M059J (cell line): ENCODE measurements at regions not wholly inside any gene's neighbourhood (a gene's known extent, or its start where the extent isn't known, plus 50 kb on each side); places are given as distances from the start of the nearest gene placed in this dataset.
A peak's percentile ranks its signal among the peaks of the same experiment; 100 is the strongest.
"Not testable (repeated sequence)": the region's sequence is repeated elsewhere in the genome, so short reads cannot be mapped to it uniquely, and the experiment has no call there.

Source experiments
- DNase-seq: peaks from one replicate; pipeline ENCODE4 v3.0.0-alpha.2; 2012; ENCODE audit warnings: low read depth

DNA sequence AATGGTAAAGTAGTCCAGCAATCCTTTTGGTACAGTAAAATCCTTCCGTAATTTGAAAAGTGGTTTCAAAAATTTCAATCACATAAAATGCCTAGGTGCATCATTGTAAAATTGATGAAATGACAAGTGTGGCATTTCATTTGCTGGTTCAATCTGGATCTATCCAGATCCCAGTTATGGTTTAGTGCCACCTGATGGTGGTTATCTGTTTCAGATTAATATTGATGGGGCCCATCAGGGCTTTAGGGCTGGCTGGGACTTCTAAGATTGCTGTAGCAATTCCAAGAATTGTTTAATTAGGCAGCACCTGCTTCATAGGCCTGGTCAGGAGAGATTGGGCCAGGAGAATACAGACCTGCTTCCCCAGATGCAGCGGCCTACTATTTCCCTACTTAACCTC lies 55.5 kb upstream of the PIK3C3 start:
- DNase-seq = no peak

DNA sequence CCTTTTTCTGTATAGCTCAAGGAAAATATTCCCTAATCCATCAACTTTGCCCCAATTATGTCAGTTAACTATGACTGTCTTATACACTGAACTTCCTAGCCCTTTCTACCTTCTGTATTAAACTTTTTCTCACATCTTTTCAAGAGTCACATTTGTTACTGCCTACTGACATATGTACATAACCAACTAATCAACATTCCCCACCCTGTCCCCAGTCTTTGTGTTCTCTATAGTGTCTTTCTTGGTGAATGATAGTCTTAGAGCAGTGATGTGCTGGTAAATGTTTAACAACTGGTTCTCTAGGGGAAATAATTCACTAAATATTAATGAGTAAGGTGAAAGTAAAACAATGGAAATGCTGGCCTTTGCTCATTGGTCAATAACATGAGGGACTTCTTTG lies 61.6 kb upstream of the PIK3C3 start:
- DNase-seq = no peak

DNA sequence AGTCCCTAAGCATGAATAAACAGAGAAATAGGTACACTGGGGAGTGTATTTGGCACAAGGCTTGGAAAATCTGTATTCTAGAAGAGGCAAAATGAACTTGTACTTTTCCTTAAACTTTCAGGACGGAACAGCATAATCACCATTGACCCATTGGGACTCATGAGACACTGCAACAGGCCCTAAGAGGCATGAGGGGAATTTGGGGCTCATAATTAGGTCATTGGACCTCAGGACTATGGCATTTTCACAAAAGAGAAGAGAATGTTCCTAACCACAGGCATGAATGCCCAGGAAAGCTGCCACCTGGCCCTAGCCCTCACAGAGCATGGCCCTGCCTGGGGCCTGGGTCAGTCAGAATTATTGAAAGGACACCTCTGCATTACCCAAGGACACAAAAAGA lies 67.9 kb upstream of the PIK3C3 start:
- peak; percentile 30 for DNase-seq

DNA sequence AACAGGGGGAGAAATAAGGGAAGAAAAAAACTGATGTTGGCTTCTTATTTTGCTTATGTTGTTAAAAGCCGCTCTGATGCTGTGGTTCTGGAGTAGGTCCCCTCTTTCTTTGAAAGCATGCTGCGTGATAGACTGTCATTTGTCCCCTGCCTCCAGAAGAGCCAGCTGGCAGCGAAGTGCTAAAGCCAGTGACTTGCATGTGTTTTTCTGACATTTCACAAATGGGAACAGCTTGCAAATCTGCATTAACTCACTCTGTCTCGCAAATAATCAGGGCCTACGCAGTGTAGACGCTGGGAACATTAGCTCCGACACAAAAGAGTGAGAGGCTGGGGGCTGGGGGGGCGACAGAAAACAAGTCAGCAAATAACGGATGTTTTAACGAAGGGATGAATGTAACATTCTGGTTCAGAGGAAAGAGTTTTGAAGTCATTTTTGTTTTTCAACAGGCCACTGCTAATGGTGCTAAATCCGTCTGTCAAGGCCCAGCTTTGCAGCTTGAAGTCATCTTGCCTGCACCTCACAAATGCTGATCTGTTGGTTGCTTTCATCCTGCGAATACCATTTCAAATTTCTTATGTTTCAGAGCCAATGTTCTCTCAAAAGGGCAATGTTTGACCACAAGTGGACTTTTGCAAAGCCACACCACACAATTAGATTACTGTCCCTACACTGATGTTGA lies 68.8 kb upstream of the PIK3C3 start:
- DNase-seq = no peak

DNA sequence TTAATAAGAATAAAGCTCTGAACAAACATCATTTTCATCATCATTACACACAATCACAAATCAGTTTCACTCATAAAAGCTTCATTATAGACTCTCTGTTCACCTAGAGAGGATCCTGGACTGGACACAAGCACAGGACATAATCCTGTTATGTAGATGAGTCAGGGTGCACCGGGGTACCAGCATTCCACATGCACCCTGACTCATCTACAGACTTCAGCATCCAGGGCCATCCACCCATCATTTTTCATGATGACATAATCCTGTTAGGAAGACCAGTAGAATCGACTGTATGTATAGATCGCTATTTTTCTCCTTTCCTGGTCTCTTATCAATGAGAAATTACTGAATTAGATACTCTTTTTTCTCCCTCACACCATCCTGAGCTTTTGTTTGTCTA lies 73.7 kb upstream of the PIK3C3 start:
- DNase-seq = peak; percentile 63

DNA sequence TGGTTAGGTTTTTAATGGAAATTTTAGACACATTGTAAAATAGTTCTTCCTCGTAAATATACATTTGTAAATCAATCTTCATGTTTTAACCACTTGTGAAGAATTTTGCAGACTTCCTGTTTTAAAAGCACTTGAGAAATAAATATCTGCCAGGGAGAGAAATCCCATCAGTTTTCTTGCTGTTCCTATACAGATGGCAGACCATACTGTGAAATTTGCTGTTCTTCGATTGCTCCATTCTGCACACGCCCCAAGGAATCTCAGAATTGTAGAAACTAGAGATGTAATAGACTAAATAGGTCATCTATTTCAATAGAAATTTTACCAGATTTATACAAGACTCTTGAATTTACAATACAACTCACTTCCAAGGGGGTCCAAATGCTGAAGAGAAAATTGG lies 75.8 kb upstream of the PIK3C3 start:
- DNase-seq = no peak

DNA sequence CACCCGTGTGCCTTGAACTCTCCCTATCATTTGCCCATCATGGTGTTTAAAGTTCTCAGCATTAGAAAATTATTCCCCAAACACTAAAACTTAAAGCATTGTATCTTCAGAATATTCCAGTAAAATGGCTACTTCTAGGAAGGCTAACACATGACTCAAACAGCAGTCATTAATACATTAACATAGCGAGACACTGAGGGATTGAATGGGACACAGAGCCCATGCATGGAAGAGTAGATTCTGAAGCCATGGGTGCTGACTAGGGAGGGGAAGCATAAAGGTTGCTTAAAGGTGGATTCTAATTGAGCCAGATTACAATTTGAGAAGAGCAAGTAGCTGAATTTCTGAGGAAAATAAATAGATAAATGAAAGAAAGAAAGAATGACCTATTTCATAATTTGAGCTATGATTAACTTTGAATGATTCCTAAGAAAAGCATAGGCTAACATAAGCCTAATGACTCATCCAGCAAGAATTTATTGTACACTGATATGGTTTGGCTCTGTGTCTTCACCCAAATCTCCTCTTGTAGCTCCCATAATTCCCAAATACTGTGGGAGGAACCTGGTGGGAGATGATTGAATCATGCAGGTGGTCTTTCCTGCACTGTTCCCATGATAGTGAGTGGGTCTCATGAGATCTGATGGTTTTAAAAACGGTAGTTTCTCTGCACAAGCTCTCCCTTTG lies 79.8 kb upstream of the PIK3C3 start:
- peak; percentile 44 for DNase-seq

DNA sequence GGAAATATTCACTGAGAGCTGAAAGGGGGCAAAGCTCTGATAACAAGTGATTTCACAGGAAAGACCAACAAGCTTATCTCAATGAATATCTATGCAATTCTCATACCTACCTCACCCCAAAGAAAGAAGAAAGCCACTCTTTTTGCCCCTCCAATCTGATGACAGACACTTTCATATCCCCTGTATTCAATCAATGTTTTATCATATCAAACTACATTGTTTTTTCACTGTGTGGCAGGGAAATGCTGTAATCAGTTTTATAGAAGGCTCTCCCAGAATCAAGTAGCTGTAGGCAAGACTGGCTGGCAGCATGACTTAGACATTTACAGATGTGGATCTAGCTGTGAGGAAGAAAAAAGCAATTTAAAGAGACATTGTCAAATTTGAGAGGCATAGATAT lies 81.3 kb upstream of the PIK3C3 start:
- DNase-seq = peak; percentile 8

DNA sequence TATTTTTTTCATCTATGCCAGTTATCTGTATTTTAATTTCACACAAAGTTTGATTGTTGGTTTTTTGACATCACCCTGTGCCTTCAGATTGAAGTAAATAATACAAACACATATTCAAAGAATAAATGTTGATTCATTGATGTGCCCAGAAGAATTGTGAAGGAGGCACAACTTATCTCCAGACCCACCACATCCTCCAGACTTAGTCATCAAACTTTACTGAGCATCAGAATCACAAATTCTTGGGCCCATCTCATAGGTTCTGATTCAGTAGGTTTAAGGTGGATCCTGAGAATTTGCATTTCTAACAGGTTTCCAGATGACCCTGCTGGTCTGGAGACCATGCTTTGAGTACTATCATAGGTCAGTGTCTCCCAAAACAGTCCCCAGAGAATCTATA lies 82.8 kb upstream of the PIK3C3 start:
- no peak for DNase-seq

DNA sequence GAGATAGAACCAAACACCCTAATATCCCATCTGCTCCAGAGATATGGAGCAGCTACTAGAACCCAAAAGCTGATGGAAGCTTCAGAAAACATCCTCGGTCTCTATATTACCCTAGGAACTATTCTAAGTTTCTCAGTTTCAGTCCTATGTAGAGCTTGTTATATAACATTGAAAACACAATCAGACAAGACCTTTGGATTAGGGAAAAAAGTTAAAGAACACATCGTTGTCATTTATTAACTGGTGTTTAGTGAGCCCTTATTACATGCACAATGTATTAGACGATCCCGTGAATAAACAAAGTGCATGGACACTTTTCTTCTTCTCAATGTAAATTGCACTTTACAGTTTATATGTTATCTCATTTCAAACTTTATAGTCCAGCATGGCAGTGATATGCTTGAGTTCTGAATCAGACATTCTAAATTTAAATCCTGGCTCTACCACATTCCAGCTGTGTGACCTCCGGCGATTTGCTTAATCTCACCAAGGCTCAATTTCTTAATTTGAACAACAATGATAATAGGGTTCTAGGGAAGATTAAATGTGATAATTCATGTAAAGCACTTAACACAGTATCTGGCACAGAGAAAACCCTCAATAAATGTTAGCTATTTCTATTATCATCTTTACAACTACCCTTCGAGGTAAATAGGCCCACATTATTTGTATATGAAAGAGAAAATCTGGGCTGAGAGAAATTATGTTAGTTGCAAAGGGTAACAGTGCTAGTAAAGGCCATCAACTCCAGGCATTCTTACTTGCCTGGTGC lies 83.6 kb upstream of the PIK3C3 start:
- no peak for DNase-seq

DNA sequence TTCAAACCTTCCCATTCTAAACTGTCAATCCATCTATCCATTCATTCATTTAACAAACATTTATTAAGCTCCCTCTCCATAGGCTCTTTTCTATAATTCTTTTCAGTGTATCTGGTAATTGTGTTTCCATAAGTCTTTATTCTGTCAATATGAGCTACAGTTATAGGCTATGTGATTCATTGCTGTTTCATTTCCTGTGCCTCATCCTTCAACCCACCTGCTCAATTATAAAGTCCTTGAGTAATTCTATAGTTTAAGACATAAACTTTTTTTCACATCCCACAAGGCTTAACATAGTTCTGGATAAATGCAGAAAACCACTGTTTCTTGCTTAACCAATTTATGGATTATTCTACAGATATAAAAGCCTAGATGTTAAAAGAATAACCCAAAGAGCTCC lies 84.2 kb upstream of the PIK3C3 start:
- DNase-seq = peak; percentile 17

DNA sequence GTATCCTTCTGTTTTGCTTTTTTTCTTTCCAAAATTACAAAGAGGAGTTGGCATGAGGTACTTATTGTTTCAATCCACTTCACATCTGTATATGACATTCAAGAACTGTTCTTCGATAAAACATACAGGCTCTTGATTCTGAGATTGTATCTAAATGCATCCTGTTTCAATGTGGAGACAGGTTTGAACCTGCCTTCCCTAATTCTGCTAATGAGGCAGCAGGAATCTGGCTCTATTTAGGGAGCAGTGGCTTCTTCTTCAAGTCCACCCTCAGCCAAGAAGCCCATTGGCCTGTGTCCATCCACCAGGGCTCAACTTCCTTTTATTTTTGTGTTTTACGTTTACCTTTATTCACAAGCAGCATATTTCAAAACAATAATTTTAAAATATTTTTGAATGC lies 84.8 kb upstream of the PIK3C3 start:
- DNase-seq = no peak

DNA sequence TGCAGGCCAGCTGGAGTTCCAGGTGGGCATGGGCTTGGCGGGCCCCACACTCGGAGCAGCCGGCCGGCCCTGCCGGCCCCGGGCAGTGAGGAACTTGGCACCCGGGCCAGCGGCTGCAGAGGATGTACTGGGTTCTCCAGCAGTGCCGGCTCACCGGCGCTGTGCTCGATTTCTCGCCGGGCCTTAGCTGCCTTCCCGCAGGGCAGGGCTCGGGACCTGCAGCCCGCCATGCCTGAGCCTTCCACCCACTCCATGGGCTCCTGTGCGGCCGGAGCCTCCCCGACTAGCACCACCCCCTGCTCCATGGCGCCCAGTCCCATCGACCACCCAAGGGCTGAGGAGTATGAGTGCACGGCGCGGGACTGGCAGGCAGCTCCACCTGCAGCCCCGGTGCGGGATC lies 89.2 kb upstream of the PIK3C3 start:
- not testable (repeated sequence) for DNase-seq

DNA sequence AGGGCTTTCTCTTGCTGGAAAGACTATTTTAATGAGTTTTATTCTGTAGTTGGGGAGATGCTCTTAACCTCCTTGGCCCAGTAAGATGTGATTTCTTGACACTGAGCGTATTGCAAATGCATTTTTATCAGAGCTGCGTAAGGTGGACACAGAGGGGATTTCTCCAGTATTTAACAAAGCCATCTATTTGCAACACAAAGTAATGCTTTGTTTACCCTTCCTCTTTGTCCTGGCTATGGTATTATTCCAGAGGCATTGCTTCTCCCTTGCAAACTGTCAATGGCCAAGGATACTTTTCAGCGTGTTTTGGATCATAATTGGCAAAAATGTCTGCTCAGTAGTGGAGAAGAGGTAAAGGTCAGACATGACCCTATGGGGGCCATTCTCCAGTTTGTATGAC lies 90.8 kb upstream of the PIK3C3 start:
- no peak for DNase-seq

DNA sequence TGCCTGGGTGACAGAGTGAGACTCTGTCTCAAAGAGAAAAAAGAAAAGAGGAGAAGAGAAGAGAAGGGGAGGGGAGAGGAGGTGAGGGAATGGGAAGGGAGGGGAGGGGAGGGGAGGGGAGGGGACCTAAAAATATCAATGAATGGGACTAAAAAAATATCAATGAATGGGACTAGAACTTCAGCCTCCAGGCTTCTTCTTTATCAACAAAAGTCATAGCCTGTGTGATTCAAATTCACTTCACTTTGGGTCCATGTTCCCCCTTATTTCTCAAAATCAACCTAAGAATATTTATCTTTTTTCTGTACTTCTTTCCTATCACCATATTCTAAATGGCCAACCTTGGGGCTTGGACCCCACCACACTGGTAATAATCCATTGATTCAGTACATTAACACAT lies 92.1 kb upstream of the PIK3C3 start:
- DNase-seq = no peak

DNA sequence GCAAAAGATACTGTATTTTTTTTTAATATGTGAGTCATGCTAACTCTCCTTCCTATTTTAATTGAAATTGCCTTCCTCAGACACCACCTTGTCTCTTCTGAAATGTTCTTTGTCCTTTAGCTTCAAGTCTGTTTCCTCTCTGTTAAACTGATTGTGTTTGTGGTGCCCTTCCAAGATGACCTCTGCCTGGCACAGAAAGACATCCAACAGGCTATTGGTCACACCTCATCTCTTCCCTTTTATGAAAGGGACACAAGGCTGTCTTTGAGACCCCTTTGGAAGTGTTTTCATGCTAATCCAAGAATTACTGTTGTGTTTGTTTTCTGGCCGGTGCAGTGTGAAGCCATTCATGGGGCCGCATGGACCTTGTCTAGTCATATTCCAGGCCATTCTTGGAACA lies 94.0 kb upstream of the PIK3C3 start:
- no peak for DNase-seq

DNA sequence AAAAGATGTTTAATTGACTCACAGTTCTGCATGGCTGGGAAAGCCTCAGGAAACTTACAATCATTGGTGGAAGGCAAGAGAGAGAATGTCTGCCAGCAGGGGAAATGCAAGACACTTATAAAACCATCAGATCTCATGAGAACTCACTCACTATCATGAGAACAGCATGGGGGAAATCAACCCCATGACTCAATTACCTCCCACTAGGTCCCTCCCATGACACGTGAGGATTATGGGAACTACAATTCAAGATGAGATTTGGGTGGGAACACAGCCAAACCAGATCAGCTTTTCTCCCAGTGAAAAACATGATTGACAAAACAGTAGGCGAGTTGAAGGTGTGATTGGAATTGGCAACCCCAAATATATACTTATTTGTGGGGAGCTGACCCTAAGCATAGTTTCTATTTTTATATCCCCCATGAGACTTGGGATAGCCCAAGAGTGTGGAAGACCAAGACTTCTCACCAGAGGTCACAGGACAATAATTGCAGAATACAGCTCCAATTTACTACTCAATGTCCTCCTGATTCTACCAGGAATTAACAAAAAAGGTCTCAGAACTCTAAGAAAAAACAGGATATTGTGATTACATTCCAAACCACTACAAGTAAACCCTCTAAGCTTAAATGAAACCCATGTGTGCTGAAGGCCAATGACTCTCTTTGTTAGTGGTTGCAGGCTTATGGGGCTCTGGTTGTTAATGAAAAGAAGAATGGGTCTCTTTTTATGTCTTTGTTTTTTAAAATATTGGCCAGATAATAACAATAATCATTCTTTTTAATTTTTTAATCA lies 96.1 kb upstream of the PIK3C3 start:
- DNase-seq = no peak

DNA sequence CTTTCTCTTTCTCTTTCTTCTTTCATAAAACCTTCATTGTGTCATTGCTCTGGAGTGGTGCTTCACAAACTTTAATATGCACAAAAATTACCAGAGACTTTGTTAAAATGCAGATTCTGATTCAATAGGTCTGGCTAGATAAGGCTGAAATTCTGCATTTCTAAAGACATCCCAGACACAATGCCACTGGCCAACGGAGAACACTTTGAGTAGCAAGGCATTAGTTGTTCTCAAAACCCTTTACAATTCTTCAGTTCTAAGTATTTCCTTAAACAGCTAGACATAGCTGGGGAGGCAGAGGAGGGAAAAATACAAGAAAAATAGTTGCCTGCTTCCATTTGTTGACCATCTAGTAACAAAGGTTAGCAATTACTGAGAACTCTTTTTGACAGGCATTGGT lies 101.8 kb upstream of the PIK3C3 start:
- no peak for DNase-seq

DNA sequence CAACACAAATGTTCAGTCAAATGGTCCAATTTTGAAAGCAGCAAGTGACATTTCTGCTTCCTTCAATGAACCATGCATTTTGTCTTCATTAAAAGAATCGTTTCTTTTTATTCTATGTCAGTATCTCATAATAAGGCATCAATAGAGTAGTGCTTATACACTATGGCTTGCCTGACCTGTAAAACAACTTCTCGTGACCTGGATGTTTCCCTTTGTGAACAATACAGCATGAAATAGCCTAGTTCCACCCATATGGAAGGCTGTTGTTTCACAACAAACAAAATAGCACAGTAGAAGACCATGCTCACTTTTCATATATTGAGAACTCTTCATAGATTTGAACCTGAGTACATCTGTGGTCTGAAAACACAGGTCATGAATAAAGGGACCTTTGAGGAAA lies 104.3 kb upstream of the PIK3C3 start:
- DNase-seq = no peak

DNA sequence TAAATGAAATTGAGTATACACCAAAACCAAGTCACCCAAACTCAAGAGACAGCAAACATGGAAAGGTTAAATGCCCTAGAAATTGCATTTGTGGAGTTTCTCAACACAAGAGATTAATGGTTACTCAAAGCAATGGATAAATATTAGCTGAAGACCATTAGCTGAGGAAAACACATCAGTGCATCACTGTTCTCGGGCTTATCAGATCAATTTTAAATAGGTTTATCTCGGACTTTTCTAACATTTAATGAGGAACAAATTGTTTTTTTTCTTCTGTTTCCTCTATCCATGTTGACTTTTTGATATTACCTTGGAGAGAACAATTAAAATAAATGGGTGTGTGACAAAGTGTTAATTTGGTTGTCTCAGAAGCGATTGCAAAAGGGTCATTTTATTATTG lies 105.4 kb upstream of the PIK3C3 start:
- DNase-seq = no peak

DNA sequence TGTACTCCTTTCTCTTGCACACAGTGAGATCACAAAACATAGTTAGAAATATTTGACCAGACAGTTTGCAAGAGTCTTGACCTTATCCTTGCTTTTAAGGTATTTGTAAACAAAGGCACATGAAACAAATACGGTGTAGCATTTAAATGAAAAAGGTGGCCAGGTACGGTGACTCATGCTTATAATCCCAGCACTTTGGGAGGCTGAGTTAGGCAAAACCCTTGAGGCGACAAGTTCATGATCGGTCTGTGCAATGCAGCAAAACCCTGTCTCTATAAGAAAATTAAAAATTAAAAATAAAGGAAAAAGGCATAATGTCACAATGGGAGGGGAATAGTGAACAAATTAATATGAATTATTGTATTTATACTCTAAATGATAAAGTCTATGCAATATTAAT lies 109.5 kb upstream of the PIK3C3 start:
- no peak for DNase-seq

DNA sequence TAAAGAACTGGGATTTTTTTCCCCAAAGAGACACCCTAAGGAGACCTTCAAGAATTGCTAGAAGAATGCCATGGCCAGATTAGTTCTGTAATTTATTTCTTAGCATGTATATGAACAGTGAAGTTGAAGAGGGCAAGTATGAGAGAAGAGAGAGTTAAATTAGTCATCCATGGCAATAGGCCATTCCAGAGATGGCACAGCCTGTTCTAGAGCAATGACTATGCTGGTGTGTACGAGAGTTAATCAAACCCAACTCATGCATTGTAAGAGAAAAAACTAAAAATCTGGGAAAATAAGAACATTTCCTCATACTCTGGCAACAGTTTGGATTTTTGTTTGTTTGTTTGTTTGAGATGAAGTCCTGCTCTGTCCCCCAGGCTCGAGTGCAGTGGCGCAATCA lies 112.1 kb upstream of the PIK3C3 start:
- peak; percentile 12 for DNase-seq
